Smooth muscle cell of the brain vasculature (primary cell): ENCODE measurements at regions not wholly inside any gene's neighbourhood (a gene's known extent, or its start where the extent isn't known, plus 50 kb on each side); places are given as distances from the start of the nearest gene placed in this dataset.
A peak's percentile ranks its signal among the peaks of the same experiment; 100 is the strongest.
"Not testable (repeated sequence)": the region's sequence is repeated elsewhere in the genome, so short reads cannot be mapped to it uniquely, and the experiment has no call there.

Experiments
- DNase-seq: peaks from one replicate; pipeline ENCODE4 v3.0.0-alpha.2; 2012; ENCODE audit warnings: low read depth, low spot score

- DNase-seq, result no peak
Measured at GRCh38 chr5:164497311-164498064, 992.1 kb downstream of the MAT2B start.

- no peak for DNase-seq
Measured at GRCh38 chr5:164498438-164498837, 993.0 kb downstream of the MAT2B start.

DNA sequence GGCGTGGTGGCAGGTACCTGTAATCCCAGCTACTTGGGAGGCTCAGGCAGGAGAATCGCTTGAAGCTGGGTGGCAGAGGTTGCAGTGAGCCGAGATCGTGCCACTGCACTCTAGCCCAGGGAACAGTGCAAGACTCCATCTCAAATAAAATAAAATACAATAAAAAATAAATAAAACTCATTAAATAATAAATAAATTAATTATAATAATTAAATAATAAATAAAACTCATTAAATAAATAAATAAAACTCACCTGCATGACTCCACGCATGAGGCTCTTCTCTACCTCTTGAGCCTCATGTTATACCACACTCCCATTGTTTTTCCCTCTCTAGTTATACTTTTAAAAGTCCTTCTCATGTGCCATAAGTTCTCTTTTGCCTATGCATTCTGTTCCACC is 995.4 kb downstream of the MAT2B start:
- no peak for DNase-seq

GRCh38 chr5:164501344-164501743 is 995.9 kb downstream of the MAT2B start:
- no peak for DNase-seq

GRCh38 chr5:164504141-164504772 is 998.8 kb downstream of the MAT2B start:
- peak; percentile 17 for DNase-seq

- DNase-seq, result no peak
Measured at GRCh38 chr5:164505791-164506190, 1000.4 kb downstream of the MAT2B start.

GRCh38 chr5:164518067-164518740 is 1012.8 kb downstream of the MAT2B start:
- no peak for DNase-seq

DNA sequence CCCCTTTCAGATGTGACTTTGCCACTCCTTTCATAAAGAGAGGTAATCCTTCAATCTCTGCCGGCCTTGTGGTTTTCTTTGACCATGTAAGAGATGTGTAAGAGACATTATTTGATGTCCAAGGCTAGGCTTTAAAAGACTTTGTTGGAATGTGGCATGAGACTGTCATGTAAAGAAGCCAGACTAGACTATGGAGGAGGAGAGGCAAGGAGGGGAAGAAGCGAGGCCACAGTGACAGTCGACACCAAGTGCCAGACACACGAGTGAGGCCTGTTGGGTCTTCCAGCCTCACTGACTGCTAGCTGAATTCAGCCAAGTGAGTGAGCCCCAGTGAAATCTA is 1013.3 kb downstream of the MAT2B start:
- no peak for DNase-seq

DNA sequence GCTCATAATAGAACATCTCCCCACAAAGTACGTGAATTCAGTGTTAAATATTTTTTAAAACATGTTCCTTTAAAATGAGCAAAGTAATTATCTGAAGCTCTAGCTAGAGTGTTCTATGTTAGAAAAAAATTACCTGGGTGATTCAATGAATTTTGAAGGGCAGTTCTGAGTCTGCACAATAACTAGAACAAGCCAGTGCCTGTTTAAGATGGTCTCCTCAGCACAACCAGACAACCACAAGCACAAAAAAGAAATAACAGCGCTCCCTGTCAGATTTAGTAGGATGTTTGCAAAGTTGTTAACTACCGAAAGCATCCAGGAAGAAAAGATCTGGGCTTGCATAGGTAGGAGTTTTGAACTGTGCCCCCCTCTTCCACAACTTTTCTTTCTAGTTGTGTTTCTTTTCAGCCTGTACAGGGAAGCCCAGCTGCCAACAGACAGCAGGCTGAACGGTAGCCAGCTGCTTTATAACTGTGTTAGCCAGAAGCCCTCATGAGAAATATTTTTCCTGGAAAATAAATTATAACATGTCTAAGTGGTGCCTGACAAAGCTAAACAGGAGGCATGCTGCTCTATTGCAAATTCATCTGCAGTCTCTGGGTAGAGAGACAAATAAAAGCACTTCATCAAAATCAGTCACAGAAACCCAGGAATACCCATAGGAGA is 1026.9 kb downstream of the MAT2B start:
- no peak for DNase-seq

DNA sequence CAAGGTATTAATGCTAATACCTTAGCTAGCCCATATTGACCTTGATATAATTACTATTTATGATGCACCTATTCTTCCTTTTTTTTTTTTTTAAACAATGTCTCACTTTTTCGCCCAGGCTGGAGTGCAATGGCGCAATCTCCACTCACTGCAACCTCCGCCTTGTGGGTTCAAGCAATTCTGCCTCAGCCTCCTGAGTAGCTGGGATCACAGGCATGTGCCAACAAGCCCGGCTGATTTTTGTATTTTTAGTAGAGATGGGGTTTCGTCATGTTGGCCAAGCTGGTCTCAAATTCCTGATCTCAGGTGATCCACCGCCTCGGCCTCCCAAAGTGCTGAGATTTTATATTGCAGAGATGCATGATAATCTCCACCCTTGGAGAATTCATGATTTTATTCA is 1028.0 kb downstream of the MAT2B start:
- DNase-seq, result not testable (repeated sequence)

GRCh38 chr5:164540174-164540573 is 1034.8 kb downstream of the MAT2B start:
- DNase-seq, result no peak

- DNase-seq, result no peak
Measured at GRCh38 chr5:164545507-164545906, 1040.1 kb downstream of the MAT2B start.

DNA sequence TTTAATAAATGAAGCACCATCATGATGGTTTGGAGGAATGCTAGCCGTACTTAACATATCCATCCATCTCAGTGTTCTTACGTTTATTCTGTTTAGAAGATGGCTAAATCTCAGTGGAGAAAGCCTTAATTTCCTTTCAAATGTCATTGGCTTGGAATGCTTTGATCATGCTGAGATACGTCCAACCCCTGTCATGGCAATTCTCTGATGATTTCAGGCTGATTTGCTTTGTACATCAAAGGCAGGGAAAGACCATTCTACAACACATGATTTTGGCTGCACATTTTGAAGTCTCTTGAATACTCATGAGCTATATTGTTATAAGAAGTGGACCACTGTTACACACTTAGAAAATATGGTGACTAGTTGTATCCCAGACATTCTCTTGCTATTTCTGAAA is 1048.4 kb downstream of the MAT2B start:
- no peak for DNase-seq

DNA sequence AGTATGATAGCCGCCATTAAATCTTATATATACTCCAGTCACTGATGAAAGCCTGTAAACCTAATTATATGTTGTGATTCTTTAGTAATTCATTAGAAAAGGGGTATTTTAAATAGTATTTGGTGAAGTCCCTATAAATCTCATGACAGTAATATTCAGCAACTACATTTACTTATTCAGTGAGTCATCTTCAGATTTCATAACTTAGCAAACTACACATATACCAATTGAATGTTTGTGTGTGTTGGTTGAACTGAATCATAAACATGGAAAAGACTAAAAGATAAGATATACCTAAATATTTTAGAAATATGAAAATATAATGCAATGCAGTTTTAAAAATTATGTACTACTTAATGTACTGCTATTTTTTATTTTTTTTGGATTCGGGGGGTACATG is 1050.4 kb downstream of the MAT2B start:
- DNase-seq, result no peak

DNA sequence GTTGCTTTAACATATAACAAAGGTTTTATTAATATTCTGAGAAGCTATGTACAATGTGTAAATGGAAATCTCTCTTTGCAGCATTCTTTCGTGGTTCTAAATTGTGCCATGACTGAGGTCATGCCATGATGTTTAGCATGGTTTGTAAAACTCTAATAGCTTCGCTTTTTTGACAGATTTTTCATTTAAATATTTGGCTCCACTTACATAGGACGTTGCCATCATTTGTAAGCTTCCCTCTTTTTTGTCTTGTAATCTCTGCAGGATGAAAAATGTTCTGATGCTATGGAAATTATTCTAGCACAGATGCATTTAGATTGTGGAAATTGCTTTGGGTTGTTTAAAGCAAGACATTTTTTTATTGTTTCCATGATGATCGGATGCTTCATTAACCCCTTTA is 1054.8 kb downstream of the MAT2B start:
- DNase-seq, result no peak

- DNase-seq, result no peak
Measured at GRCh38 chr5:164561933-164562872, 1056.8 kb downstream of the MAT2B start.

DNA sequence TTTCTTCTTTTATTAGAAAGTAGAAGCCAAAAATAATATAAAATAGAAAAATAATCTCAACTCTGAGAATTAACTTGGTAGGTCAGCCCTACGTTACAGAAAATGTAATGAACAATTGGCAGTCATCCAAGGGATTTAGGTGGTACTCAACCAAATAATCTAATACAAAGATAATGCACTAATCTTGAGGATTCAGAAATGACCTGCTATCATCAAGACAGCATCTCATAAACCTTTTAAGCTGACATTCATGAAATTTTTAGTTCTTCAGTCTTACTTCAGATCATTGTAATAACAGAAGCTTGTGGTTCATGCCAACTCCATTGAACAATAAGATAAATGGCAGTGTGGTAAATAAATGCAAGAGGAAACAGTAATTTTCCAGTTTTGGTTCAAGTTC is 1058.0 kb downstream of the MAT2B start:
- no peak for DNase-seq

- DNase-seq, result no peak
Measured at GRCh38 chr5:164573397-164573796, 1068.0 kb downstream of the MAT2B start.

DNA sequence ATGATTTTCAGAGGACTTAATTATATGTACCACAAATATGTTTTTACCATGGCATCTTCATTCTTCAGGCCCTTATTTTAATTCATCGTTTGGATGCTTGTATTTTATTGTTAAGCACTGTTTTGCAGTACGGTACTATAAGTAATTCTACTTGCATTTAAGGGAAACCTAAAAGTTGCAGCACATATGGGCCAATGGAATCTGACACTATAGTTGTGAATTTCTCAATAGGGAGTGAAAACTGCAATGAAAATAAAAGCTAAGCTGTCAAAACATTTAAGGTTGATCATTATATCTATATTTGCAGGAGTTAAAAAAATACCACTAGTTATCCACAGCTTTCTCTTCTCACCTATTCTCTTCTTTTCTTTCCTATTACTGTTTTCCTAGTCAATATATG is 1071.8 kb downstream of the MAT2B start:
- no peak for DNase-seq

- DNase-seq, result no peak
Measured at GRCh38 chr5:164577742-164578141, 1072.3 kb downstream of the MAT2B start.

DNA sequence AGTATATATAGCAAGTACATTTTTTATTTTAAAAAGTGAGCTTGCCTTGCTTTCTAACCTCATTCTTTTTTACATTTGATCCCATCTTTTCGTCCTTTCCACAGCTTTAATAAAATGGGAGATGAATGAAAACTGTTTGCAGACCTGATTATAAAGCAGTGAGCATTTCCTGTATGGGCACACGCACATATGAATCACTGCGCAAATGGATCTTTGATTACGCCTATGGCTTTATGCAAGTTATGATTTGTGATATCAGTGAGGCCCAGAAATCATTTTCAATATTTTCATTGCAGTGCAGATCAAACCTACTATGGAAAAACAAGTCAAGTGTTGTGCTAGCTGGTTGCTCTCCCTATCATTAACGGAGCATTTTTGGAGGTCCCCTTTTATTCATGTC is 1073.0 kb downstream of the MAT2B start:
- no peak for DNase-seq
